Urothelium cell line (cell line): ENCODE measurements at regions not wholly inside any gene's neighbourhood (a gene's known extent, or its start where the extent isn't known, plus 50 kb on each side); places are given as distances from the start of the nearest gene placed in this dataset.
A peak's percentile ranks its signal among the peaks of the same experiment; 100 is the strongest.
"Not testable (repeated sequence)": the region's sequence is repeated elsewhere in the genome, so short reads cannot be mapped to it uniquely, and the experiment has no call there.

ENCODE experiments used
- DNase-seq: peaks from one replicate; pipeline ENCODE4 v3.0.0; 2011; ENCODE audit warnings: low spot score, mixed read lengths
- FAIRE-seq: peaks from 2 replicates; lab custom pipeline; 2011; peaks lifted over from hg19 to GRCh38; lab: Jason Lieb, UNC

GRCh38 chr18:54433368-54433767, 75.7 kb downstream of the C18orf54 start:
- FAIRE-seq = no peak
- DNase-seq = no peak

- DNase-seq (no peak), FAIRE-seq (no peak)
Observed at GRCh38 chr18:54433857-54434256, 76.2 kb downstream of the C18orf54 start.

- no peak for FAIRE-seq
Observed at GRCh38 chr18:54434453-54434852, 76.7 kb downstream of the C18orf54 start.

GRCh38 chr18:54436501-54436900, 78.8 kb downstream of the C18orf54 start:
- no peak for FAIRE-seq
- no peak for DNase-seq

More at GRCh38 chr18:54434453-54434852, 76.7 kb downstream of the C18orf54 start:
- DNase-seq = no peak

- FAIRE-seq (no peak), DNase-seq (no peak)
Observed at GRCh38 chr18:54440292-54440691, 82.6 kb downstream of the C18orf54 start.

GRCh38 chr18:54444319-54444914, 86.7 kb downstream of the C18orf54 start:
- DNase-seq = peak; percentile 42

GRCh38 chr18:54453996-54454395, 96.3 kb downstream of the C18orf54 start:
- no peak for DNase-seq
- FAIRE-seq = no peak

More at GRCh38 chr18:54444319-54444914, 86.7 kb downstream of the C18orf54 start:
- no peak for FAIRE-seq

GRCh38 chr18:54465502-54465901, 107.8 kb downstream of the C18orf54 start:
- DNase-seq (no peak), FAIRE-seq (no peak)

- DNase-seq (no peak), FAIRE-seq (no peak)
Observed at GRCh38 chr18:54466248-54467005, 108.7 kb downstream of the C18orf54 start.

- no peak for DNase-seq
Observed at GRCh38 chr18:54479365-54479764, 111.7 kb upstream of the DYNAP start.

GRCh38 chr18:54480616-54481015, 110.4 kb upstream of the DYNAP start:
- no peak for FAIRE-seq
- no peak for DNase-seq

More at GRCh38 chr18:54479365-54479764, 111.7 kb upstream of the DYNAP start:
- FAIRE-seq = no peak

- not testable (repeated sequence) for DNase-seq, FAIRE-seq
Observed at GRCh38 chr18:54502451-54502850, 88.6 kb upstream of the DYNAP start.

GRCh38 chr18:54503131-54503894, 87.7 kb upstream of the DYNAP start:
- DNase-seq (no peak), FAIRE-seq (no peak)

- DNase-seq (no peak), FAIRE-seq (no peak)
Observed at GRCh38 chr18:54506516-54507261, 84.4 kb upstream of the DYNAP start.

GRCh38 chr18:54509793-54510192, 81.3 kb upstream of the DYNAP start:
- FAIRE-seq (no peak), DNase-seq (no peak)

GRCh38 chr18:54515149-54515548, 75.9 kb upstream of the DYNAP start:
- no peak for FAIRE-seq
- DNase-seq = no peak

- FAIRE-seq = no peak
- DNase-seq = no peak
Observed at GRCh38 chr18:54517521-54517920, 73.5 kb upstream of the DYNAP start.

GRCh38 chr18:54521846-54522245, 69.2 kb upstream of the DYNAP start:
- no peak for DNase-seq
- no peak for FAIRE-seq

GRCh38 chr18:54528942-54529376, 62.1 kb upstream of the DYNAP start:
- FAIRE-seq (no peak), DNase-seq (no peak)

GRCh38 chr18:54529444-54529843, 61.6 kb upstream of the DYNAP start:
- no peak for DNase-seq
- no peak for FAIRE-seq

GRCh38 chr18:54530285-54530684, 60.8 kb upstream of the DYNAP start:
- DNase-seq (no peak), FAIRE-seq (no peak)
